ENCODE measurements at regions not wholly inside any gene's neighbourhood (a gene's known extent, or its start where the extent isn't known, plus 50 kb on each side); places are given as distances from the start of the nearest gene placed in this dataset.

- TF ChIP-seq GABPA (IDR thresholded peaks at IDR 0.05; ENCODE audit: borderline replicate concordance, insufficient read depth, low read length) (no peak), USF2 (IDR thresholded peaks at IDR 0.05; ENCODE audit: low read length) (no peak), RFX5 (IDR thresholded peaks at IDR 0.05; ENCODE audit: borderline replicate concordance, low read depth, low read length) (no peak), RAD21 (IDR thresholded peaks at IDR 0.05 in 1 of 2, conservative IDR thresholded peaks at IDR 0.05 in 1 of 2; ENCODE audit: low read depth in 2 of 2, low read length in 2 of 2) (no peak), CTCF (IDR thresholded peaks at IDR 0.05; ENCODE audit: control extremely low read depth in 1 of 3, insufficient read depth in 1 of 3, low read depth in 1 of 3, low read length in 3 of 3) (no peak)
Measured at GRCh38 chr7:86207740-86208139, 436.0 kb upstream of the GRM3 start.

Data from H1 (cell line).